Breast epithelium (tissue), 4 donors: ENCODE measurements at regions not wholly inside any gene's neighbourhood (a gene's known extent, or its start where the extent isn't known, plus 50 kb on each side); places are given as distances from the start of the nearest gene placed in this dataset.

Source experiments
- DNase-seq, 2 donors: peaks; one replicate each; pipeline ENCODE4 v3.0.0-alpha.2; 2019; ENCODE audit warnings: low spot score in 2 of 2
- H3K27ac ChIP-seq, 2 donors: fragments of 200-600 bp; sonication (generic) in 1 of 2; one replicate each; pipeline ENCODE4 v1.5.1; 2016 to 2019; ENCODE audit warnings: mild to moderate bottlenecking in 1 of 2
- H3K27me3 ChIP-seq, 2 donors: fragments of 200-600 bp; sonication (generic) in 1 of 2; one replicate each; pipeline versions ENCODE4 v1.5.1 to v1.6.0; 2017 to 2019; ENCODE audit warnings: control low read depth in 1 of 2, mild to moderate bottlenecking in 1 of 2
- H3K36me3 ChIP-seq: fragments of 200-600 bp; one replicate; pipeline ENCODE4 v1.5.1; 2019
- H3K4me1 ChIP-seq, 2 donors: fragments of 200-600 bp; sonication (generic); one replicate each; pipeline ENCODE4 v1.5.1; 2016 to 2019; ENCODE audit warnings: control low read depth in 1 of 2
- H3K4me3 ChIP-seq, 3 donors: fragments of 200-600 bp; sonication (generic); 1 replicate in 2 of 3; 2 replicates in 1 of 3; pipeline ENCODE4 v1.5.1; 2016 to 2019; ENCODE audit warnings: mild to moderate bottlenecking in 3 of 3, moderate library complexity in 2 of 3
- H3K9me3 ChIP-seq, 2 donors: fragments of 200-600 bp; sonication (generic) in 1 of 2; one replicate each; pipeline ENCODE4 v1.5.1; 2016 to 2019; ENCODE audit warnings: control low read depth in 1 of 2
- POLR2A ChIP-seq: fragments of 450-650 bp; IDR thresholded peaks from one replicate; pipeline ENCODE4 v1.6.1; 2016; ENCODE audit warnings: antibody characterized with exemption, mild to moderate bottlenecking, moderate library complexity
- POLR2AphosphoS5 ChIP-seq, 3 donors: sonication (generic); formaldehyde crosslinking; IDR thresholded peaks; one replicate each; pipeline ENCODE4 v1.6.1; 2017; ENCODE audit warnings: antibody characterized with exemption in 3 of 3
- intact Hi-C: fragments of 100-400 bp; cut with DNase I; formaldehyde crosslinking; loops from one replicate; pipeline ENCODE4 v1.15.1; 2023; ENCODE audit warnings: low total_unique reads
- TF ChIP-seq, protein P1 (sequence below), 3 donors: fragments of 450-650 bp; IDR thresholded peaks; one replicate each; pipeline ENCODE4 v1.5.1; 2016 to 2017; ENCODE audit warnings: antibody characterized with exemption in 3 of 3, mild to moderate bottlenecking in 3 of 3, moderate library complexity in 3 of 3

DNA sequence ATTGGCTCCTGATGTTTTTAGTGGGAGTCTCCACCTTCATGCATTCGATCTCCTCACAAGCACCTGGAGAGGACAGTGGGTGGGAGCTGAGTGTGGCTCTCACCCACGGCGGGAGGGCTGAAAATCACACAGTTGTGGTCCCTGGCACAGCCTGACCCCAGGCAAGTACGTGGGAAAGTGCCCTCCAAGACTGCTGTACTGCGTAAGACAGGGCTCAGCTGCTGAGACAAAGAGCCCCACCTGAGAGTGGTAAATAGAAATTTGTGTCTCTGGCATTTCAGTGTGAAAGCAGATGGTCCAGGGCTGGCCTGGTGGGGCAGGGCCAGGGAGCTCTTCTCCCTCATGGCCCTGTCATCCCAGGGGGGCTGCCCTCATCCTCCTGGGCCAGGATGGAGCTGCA is 77.4 kb upstream of the IQSEC1 start:
- H3K9me3 ChIP-seq = peaks cover 0 to 6% of the 10 kb centered on the region in 2 donors
- no peaks in the 10 kb centered on the region for H3K27me3 ChIP-seq
- H3K4me3 ChIP-seq = no peak overlapping the region
- no peak overlapping the region for H3K27ac ChIP-seq
- H3K36me3 ChIP-seq = no peaks in the 10 kb centered on the region
- peak in 1 of 2 donors; percentile 34 for DNase-seq
- no peak for TF ChIP-seq POLR2AphosphoS5 (IDR thresholded peaks at IDR 0.05)
- no peak for TF ChIP-seq POLR2A
- TF ChIP-seq, protein P1, sequence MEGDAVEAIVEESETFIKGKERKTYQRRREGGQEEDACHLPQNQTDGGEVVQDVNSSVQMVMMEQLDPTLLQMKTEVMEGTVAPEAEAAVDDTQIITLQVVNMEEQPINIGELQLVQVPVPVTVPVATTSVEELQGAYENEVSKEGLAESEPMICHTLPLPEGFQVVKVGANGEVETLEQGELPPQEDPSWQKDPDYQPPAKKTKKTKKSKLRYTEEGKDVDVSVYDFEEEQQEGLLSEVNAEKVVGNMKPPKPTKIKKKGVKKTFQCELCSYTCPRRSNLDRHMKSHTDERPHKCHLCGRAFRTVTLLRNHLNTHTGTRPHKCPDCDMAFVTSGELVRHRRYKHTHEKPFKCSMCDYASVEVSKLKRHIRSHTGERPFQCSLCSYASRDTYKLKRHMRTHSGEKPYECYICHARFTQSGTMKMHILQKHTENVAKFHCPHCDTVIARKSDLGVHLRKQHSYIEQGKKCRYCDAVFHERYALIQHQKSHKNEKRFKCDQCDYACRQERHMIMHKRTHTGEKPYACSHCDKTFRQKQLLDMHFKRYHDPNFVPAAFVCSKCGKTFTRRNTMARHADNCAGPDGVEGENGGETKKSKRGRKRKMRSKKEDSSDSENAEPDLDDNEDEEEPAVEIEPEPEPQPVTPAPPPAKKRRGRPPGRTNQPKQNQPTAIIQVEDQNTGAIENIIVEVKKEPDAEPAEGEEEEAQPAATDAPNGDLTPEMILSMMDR (IDR thresholded peaks at IDR 0.05) = no peak
- intact Hi-C loops = no loop called here
- H3K4me1 ChIP-seq = no peaks in the 10 kb centered on the region

DNA sequence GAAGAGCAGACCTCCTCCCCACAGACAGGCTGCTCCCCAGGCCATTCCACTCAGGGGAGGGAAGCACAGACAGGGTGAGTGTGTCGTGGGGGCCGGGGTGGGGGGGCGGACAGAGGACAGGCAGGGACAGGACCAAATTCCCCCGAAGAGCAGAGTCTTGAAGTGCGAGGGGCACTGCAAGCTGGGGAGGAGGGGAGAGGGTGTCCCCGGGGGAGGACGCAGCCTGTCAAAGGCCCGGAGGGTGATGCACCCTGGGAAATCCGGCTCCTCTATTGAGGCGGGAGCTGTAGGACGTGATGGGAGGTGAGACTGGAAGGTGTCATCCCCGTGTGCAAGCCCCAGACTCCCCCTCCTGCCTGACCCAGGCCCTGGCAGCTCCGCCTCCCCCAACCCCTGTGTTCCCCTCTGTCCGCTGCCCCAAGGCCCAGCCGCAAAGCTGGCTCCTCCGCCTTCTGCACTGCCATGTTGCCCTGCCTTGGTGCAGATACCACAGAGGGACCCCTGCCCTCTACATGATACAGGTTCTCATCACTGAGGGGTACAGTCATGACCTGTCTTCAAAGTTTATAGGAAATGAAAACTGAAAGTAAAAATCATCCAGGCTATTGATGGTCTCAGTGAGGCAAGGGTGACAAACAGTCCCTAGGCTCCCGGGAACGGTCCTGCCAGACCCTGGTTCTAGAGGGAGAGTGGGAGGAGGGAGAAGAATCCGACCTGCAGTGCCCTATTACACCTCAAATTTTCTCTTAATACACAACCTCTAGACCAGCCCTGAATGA is 76.3 kb upstream of the IQSEC1 start:
- Histone ChIP-seq H3K36me3 (no peaks in the 10 kb centered on the region), H3K4me3 (no peak overlapping the region), H3K27ac (no peak overlapping the region), H3K4me1 (no peaks in the 10 kb centered on the region), H3K9me3 (no peaks in the 10 kb centered on the region), H3K27me3 (no peaks in the 10 kb centered on the region)
- DNase-seq = peak in 1 of 2 donors; percentile 20
- intact Hi-C loops = no loop called here
- TF ChIP-seq, protein P1 (IDR thresholded peaks at IDR 0.05) = no peak
- TF ChIP-seq POLR2AphosphoS5 (IDR thresholded peaks at IDR 0.05) (no peak), POLR2A (no peak)

DNA sequence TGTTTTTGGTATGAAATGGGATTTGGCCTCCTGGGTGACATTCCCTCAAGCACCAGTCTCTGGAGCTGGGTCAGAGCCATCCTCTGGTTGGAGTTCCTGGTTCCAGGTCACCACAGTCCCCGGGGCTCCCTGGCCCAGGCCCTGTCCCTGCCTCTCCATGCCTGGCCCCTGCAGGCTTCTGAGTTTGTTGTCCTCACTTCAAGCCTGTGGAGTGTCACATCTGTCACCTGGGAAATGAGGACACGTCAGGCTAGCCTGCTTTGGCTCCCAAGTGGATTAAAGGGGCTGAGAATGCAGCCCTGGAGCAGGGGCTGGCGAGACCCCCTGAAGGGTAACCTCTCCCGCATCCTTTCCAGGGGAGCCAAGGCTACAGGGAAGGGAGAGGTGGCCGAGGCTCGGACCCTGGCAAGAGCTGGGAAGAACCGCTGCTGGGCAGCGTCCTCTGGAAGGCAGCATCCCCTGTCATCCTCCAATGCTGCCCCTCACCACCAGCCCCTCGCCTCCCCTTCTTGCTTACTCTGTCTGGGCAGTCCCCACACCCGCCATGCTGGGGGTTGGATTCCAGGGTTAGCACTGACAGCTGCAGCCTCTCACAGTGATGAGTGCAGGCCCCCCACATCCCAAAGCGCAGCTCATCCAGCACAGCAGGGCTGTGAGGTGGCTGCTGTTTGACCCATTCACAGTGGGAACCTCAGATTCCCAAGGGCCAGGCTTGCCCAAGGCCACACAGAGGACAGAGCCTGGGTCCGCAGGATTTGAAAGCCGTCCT is 75.5 kb upstream of the IQSEC1 start:
- Histone ChIP-seq H3K9me3 (no peaks in the 10 kb centered on the region), H3K4me3 (no peak overlapping the region), H3K27ac (no peak overlapping the region), H3K36me3 (no peaks in the 10 kb centered on the region), H3K4me1 (no peaks in the 10 kb centered on the region), H3K27me3 (no peaks in the 10 kb centered on the region)
- no peak for TF ChIP-seq POLR2AphosphoS5 (IDR thresholded peaks at IDR 0.05)
- intact Hi-C loops = no loop called here
- DNase-seq = peak in 1 of 2 donors; percentile 31

DNA sequence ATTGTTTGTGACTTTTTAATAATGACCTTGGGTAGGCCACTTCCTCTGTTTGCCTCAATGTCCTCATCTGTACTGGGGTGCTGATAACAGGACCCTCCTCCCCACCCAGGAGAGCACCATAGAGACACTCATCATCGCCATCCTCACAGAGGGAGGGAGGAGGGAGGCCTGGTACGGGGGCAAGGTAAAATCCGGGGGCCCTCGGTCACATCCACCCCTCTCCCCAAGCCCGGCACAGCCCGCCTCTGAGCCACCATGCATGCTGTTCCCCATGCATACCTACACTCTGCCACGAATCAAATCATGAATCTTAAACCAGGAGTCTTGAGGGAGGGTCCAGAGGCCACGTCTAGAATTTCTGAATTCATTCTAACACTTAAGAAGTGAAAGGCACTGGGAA is 74.9 kb upstream of the IQSEC1 start:
- DNase-seq = peak in 1 of 2 donors; percentile 41
- intact Hi-C loops = no loop called here

DNA sequence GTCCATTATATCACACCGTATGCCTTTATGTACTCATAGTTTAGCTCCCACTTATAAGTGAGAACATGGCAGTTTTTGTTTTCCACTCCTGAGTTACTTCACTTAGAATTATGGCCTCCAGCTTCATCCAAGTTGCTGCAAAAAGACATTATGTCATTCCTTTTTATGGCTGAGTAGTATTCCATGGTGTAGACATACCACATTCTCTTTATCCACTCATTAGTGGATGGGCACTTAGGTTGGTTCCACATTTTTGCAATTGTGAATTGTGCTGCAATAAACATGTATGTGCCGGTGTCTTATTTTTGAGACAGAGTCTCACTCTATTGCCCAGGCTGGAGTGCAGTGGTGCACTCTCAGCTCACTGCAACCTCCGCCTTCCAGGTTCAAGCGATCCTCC is 74.1 kb upstream of the IQSEC1 start:
- no peak for DNase-seq
- TF ChIP-seq POLR2AphosphoS5 (IDR thresholded peaks at IDR 0.05) (no peak), POLR2A (no peak)
- TF ChIP-seq, protein P1 (IDR thresholded peaks at IDR 0.05) = no peak
- H3K9me3 ChIP-seq = no peaks in the 10 kb centered on the region
- H3K4me1 ChIP-seq = no peaks in the 10 kb centered on the region
- no peak overlapping the region for H3K4me3 ChIP-seq
- H3K27ac ChIP-seq = no peak overlapping the region
- H3K27me3 ChIP-seq = no peaks in the 10 kb centered on the region
- no peaks in the 10 kb centered on the region for H3K36me3 ChIP-seq
- intact Hi-C loops = no loop called here

More for the DNA sequence above, 74.9 kb upstream of the IQSEC1 start:
- H3K36me3 ChIP-seq = no peaks in the 10 kb centered on the region
- no peaks in the 10 kb centered on the region for H3K4me1 ChIP-seq
- no peak overlapping the region for H3K27ac ChIP-seq
- no peak overlapping the region for H3K4me3 ChIP-seq
- no peaks in the 10 kb centered on the region for H3K27me3 ChIP-seq
- TF ChIP-seq POLR2A = no peak
- no peak for TF ChIP-seq POLR2AphosphoS5 (IDR thresholded peaks at IDR 0.05)
- TF ChIP-seq, protein P1 (IDR thresholded peaks at IDR 0.05) = no peak
- H3K9me3 ChIP-seq = no peaks in the 10 kb centered on the region
